GM23248 (cell line): ENCODE measurements at regions not wholly inside any gene's neighbourhood (a gene's known extent, or its start where the extent isn't known, plus 50 kb on each side); places are given as distances from the start of the nearest gene placed in this dataset.
"Not testable (repeated sequence)": the region's sequence is repeated elsewhere in the genome, so short reads cannot be mapped to it uniquely, and the experiment has no call there.

Experiments used
- DNase-seq: peaks from one replicate; pipeline ENCODE4 v3.0.0-alpha.2; 2015
- H2AFZ ChIP-seq: fragments of 200-600 bp; sonication (generic); 2 replicates; pipeline ENCODE4 v1.6.1; 2016; ENCODE audit warnings: antibody characterized with exemption
- H3F3A ChIP-seq: fragments of 200-600 bp; sonication (generic); 2 replicates; pipeline ENCODE4 v1.6.1; 2016; ENCODE audit warnings: mild to moderate bottlenecking, antibody characterized with exemption, mixed run types; ENCODE audit not compliant: insufficient read depth
- H3K27ac ChIP-seq: fragments of 200-600 bp; sonication (generic); 2 replicates; pipeline ENCODE4 v1.5.1; 2016; ENCODE audit warnings: mild to moderate bottlenecking
- H3K27me3 ChIP-seq: fragments of 200-600 bp; sonication (generic); replicated peaks from 2 replicates; pipeline ENCODE4 v1.6.1; 2016; ENCODE audit warnings: mild to moderate bottlenecking; ENCODE audit not compliant: insufficient read depth
- H3K36me3 ChIP-seq: fragments of 200-600 bp; sonication (generic); 2 replicates; pipeline ENCODE4 v1.6.1; 2016; ENCODE audit warnings: low read depth, mild to moderate bottlenecking
- H3K4me1 ChIP-seq: fragments of 200-600 bp; sonication (generic); 2 replicates; pipeline ENCODE4 v1.6.1; 2016; ENCODE audit warnings: mild to moderate bottlenecking; ENCODE audit not compliant: insufficient read depth
- H3K4me2 ChIP-seq: fragments of 200-600 bp; sonication (generic); one replicate; pipeline ENCODE4 v1.6.1; 2016; ENCODE audit warnings: mild to moderate bottlenecking; ENCODE audit not compliant: unreplicated experiment
- H3K4me3 ChIP-seq: fragments of 200-600 bp; sonication (generic); 2 replicates; pipeline ENCODE4 v1.5.1; 2016; ENCODE audit warnings: mild to moderate bottlenecking
- H3K79me2 ChIP-seq: fragments of 200-600 bp; sonication (generic); 2 replicates; pipeline ENCODE4 v1.6.1; 2016; ENCODE audit warnings: mild to moderate bottlenecking; ENCODE audit not compliant: insufficient read depth
- H3K9ac ChIP-seq: fragments of 200-600 bp; sonication (generic); 2 replicates; pipeline ENCODE4 v1.6.1; 2016; ENCODE audit warnings: mild to moderate bottlenecking
- H3K9me2 ChIP-seq: fragments of 200-600 bp; sonication (generic); 2 replicates; pipeline ENCODE4 v1.6.1; 2016; ENCODE audit warnings: mixed run types, mild to moderate bottlenecking, moderate library complexity; ENCODE audit not compliant: insufficient read depth
- H3K9me3 ChIP-seq: fragments of 200-600 bp; sonication (generic); one replicate; pipeline ENCODE4 v1.6.1; 2017; ENCODE audit warnings: low read depth
- H4K20me1 ChIP-seq: fragments of 200-600 bp; sonication (generic); 2 replicates; pipeline ENCODE4 v1.6.0; 2016; ENCODE audit not compliant: insufficient read depth
- EZH2 ChIP-seq: fragments of 200-600 bp; sonication (generic); IDR thresholded peaks from 2 replicates; pipeline ENCODE4 v1.6.1; 2018; ENCODE audit warnings: antibody characterized with exemption, mild to moderate bottlenecking; ENCODE audit not compliant: insufficient read depth, poor library complexity, severe bottlenecking
- EZH2phosphoT487 ChIP-seq: fragments of 200-600 bp; sonication (generic); IDR thresholded peaks from 2 replicates; pipeline ENCODE4 v1.6.1; 2018; ENCODE audit warnings: antibody characterized with exemption, moderate library complexity, mild to moderate bottlenecking, low read depth; ENCODE audit not compliant: insufficient read depth
- WGBS, 2 experiments: methylation state at CpG; one replicate each; pipeline ENCODE4 v1.1.6; 2015 to 2017; ENCODE audit warnings: low lambda C conversion rate in 2 of 2, low coverage in 1 of 2; ENCODE audit errors: missing lambda C conversion rate in 2 of 2; 5-methylcytosine and 5-hydroxymethylcytosine counted together
- in situ Hi-C: fragments of 300-500 bp; cut with MboI; formaldehyde crosslinking; loops from 2 replicates; pipeline ENCODE4 v1.15.0; 2020

DNA sequence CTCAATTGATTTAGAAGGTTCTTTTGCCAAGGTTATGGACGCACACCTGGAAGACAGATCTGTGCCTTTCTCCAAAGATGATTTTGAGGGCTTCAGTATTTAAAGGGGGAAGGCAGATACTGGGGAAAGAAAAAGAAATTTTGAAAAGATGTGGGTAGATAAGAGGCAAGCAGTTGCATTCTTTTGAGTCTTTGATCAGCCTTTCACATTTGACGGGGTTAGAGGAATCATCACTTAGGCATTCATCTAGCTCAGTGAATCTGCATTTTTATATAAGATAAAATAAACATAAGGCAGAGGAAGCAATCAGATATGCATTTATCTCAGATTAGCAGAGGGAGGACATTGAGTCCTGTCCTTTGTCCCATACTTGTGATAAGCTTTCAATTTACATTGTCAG is 243.4 kb upstream of the RAI14 start:
- Histone ChIP-seq H3K79me2 (no peaks in the 10 kb centered on the region), H3K4me1 (peaks cover 41% of the 10 kb centered on the region), H3K9ac (no peak overlapping the region), H2AFZ (peak overlapping the region; percentile 25), H3K27ac (no peak overlapping the region), H3K36me3 (no peaks in the 10 kb centered on the region), H3K27me3 (no peaks in the 10 kb centered on the region), H3K4me3 (peak overlapping the region; percentile 12; the same call in 1 of the 2 replicates), H3K4me2 (peak overlapping the region; percentile 46), H3K9me2 (no peaks in the 10 kb centered on the region), H3K9me3 (no peaks in the 10 kb centered on the region), H3F3A (peaks cover 17% of the 10 kb centered on the region), H4K20me1 (no peaks in the 10 kb centered on the region)
- WGBS, 2 experiments: 32 to 33% methylated on average over 2 of the region's 2 CpGs
- peak; percentile 31 for DNase-seq
- no peak for TF ChIP-seq EZH2
- TF ChIP-seq EZH2phosphoT487: no peak
- in situ Hi-C loops: no loop called here

DNA sequence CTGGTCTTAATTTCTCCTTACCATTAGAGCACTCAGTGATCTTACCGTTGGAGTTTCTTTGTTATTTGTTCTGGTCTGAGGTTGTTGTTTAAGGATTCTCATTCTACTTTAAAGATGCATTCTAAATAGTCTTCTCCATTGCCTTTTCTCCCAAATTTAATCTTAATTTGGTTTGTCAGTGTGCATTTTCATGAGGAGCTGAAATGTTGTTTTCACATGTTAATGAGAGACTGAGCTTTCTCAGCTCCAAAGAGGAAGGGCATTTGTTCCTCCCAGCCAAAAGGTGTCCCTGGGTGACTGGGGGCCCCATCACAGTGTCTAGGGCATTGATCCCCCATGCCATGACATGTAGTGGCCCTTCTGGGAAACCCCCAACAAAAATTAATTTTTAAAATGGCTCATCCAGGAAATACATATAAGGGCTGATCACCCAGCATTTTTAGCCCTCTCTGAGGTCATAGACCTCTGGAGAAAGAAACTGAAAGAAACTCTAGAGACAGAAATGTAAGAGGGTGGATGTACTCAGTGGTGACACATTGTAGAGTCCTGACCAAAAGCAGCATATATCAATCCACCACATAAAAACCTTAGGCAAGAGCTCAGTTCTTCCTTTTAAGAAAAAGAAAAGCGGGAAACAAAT is 240.4 kb upstream of the RAI14 start:
- H3K9ac ChIP-seq: no peak overlapping the region
- H2AFZ ChIP-seq: peak overlapping the region; percentile 38
- in situ Hi-C loops: no loop called here
- no peak overlapping the region for H3K4me3 ChIP-seq
- no peaks in the 10 kb centered on the region for H4K20me1 ChIP-seq
- H3K36me3 ChIP-seq: no peaks in the 10 kb centered on the region
- H3K4me2 ChIP-seq: no peak overlapping the region
- H3K4me1 ChIP-seq: peaks cover 39% of the 10 kb centered on the region
- peak; percentile 47 for DNase-seq
- H3K27me3 ChIP-seq: no peaks in the 10 kb centered on the region
- no peak for TF ChIP-seq EZH2phosphoT487
- TF ChIP-seq EZH2: no peak
- H3K9me2 ChIP-seq: no peaks in the 10 kb centered on the region
- H3K27ac ChIP-seq: no peak overlapping the region
- no peaks in the 10 kb centered on the region for H3K79me2 ChIP-seq
- WGBS, 2 experiments: 38 to 47% methylated on average over 2 of the region's 2 CpGs
- no peaks in the 10 kb centered on the region for H3K9me3 ChIP-seq
- H3F3A ChIP-seq: peaks cover 13% of the 10 kb centered on the region

DNA sequence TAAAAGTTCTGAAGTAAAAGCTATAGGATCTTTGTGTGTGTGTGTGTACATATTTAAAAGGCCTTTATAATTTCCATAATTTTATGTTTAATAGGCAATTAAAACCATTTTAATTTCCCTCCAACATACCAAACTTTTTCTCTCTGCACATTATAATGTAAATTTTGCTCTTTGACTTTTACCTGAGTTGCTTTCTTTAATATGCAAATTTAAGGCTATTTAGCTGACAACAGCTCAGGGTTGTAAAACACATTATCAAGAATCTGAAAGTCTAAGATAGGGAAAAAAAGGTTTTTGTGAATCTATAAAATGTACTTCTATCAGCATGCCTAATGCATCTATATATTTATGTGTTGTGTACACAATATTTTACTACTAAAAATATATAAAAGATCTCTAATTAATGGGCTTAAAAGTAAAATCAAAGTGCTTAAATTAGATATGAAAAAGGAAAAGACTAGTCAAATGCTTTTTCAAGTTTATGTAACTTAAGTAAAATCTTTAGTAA is 239.6 kb upstream of the RAI14 start:
- Histone ChIP-seq H3K79me2 (no peaks in the 10 kb centered on the region), H3K4me1 (peaks cover 31% of the 10 kb centered on the region), H3K36me3 (no peaks in the 10 kb centered on the region), H3K27ac (no peak overlapping the region), H3F3A (peaks cover 5% of the 10 kb centered on the region), H3K9ac (no peak overlapping the region), H4K20me1 (no peaks in the 10 kb centered on the region), H3K4me3 (no peak overlapping the region), H3K9me2 (no peaks in the 10 kb centered on the region), H3K27me3 (no peaks in the 10 kb centered on the region), H3K4me2 (no peak overlapping the region), H3K9me3 (no peaks in the 10 kb centered on the region), H2AFZ (peak overlapping the region; percentile 38; the same call in 1 of the 2 replicates)
- TF ChIP-seq EZH2phosphoT487 (no peak), EZH2 (no peak)
- in situ Hi-C loops: no loop called here
- no peak for DNase-seq

DNA sequence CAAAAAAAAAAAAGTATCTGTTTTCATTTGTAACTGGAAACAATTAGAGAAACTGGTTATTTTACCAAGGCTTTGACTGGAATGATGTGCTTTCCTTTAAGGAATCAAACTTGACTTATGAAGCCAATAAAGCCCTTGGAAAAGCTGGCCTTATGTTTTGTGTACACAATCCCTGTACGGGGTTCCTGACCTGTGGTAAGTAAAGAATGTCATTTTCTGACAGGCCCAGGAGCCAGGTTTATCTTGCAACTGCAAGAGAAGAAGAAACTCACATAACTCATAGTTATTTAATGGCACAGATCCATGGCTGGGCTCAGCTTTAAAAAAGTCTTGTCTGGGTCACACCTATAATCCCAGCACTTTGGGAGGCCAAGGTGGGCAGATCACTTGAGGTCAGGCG is 235.9 kb upstream of the RAI14 start:
- DNase-seq, in situ Hi-C loops, H3K27ac ChIP-seq, H3K9ac ChIP-seq, H3K4me3 ChIP-seq, H3K79me2 ChIP-seq, H3K4me1 ChIP-seq, H3K27me3 ChIP-seq, H3K9me2 ChIP-seq, H3K4me2 ChIP-seq, H3K36me3 ChIP-seq, H3K9me3 ChIP-seq, H3F3A ChIP-seq, H2AFZ ChIP-seq, H4K20me1 ChIP-seq: not testable (repeated sequence)
- WGBS, 2 experiments: 14 to 23% methylated on average over 2 of the region's 2 CpGs
